ENCODE measurements at regions not wholly inside any gene's neighbourhood (a gene's known extent, or its start where the extent isn't known, plus 50 kb on each side); places are given as distances from the start of the nearest gene placed in this dataset.
"Not testable (repeated sequence)": the region's sequence is repeated elsewhere in the genome, so short reads cannot be mapped to it uniquely, and the experiment has no call there.

- DNase-seq: no peak
Measured at GRCh38 chr9:21533597-21533996, 51.5 kb upstream of the IFNE start.

- no peak for DNase-seq
Measured at GRCh38 chr9:21535396-21535795, 53.3 kb upstream of the IFNE start.

- DNase-seq: peak; percentile 45
Measured at GRCh38 chr9:21542787-21543186, 60.7 kb upstream of the IFNE start.

- no peak for DNase-seq
Measured at GRCh38 chr9:21543187-21543586, 61.1 kb upstream of the IFNE start.

GRCh38 chr9:21543816-21544215 is 61.7 kb upstream of the IFNE start:
- not testable (repeated sequence) for DNase-seq

- DNase-seq: no peak
Measured at GRCh38 chr9:21546949-21547348, 64.8 kb upstream of the IFNE start.

- DNase-seq: peak; percentile 99
Measured at GRCh38 chr9:21549251-21549765, 67.2 kb upstream of the IFNE start.

GRCh38 chr9:21549890-21550289 is 67.8 kb upstream of the IFNE start:
- DNase-seq: no peak

GRCh38 chr9:21550392-21550791 is 68.3 kb upstream of the IFNE start:
- no peak for DNase-seq

- peak; percentile 36 for DNase-seq
Measured at GRCh38 chr9:21551401-21551800, 69.3 kb upstream of the IFNE start.

- DNase-seq: no peak
Measured at GRCh38 chr9:21552244-21553170, 70.4 kb upstream of the IFNE start.

- DNase-seq: no peak
Measured at GRCh38 chr9:21553441-21553840, 71.3 kb upstream of the IFNE start.

- peak; percentile 38 for DNase-seq
Measured at GRCh38 chr9:21554813-21555212, 72.7 kb upstream of the IFNE start.

GRCh38 chr9:21555911-21556310 is 73.8 kb upstream of the IFNE start:
- peak; percentile 38 for DNase-seq

- no peak for DNase-seq
Measured at GRCh38 chr9:21556581-21557427, 74.7 kb upstream of the IFNE start.

GRCh38 chr9:21557428-21557768 is 75.3 kb upstream of the IFNE start:
- no peak for DNase-seq

GRCh38 chr9:21558079-21558478 is 76.0 kb upstream of the IFNE start:
- DNase-seq: no peak

GRCh38 chr9:21558615-21559401 is 76.7 kb upstream of the IFNE start:
- DNase-seq: peak; percentile 68

GRCh38 chr9:21559402-21560280 is 77.5 kb upstream of the IFNE start:
- peak; percentile 74 for DNase-seq

- no peak for DNase-seq
Measured at GRCh38 chr9:21560281-21560745, 78.2 kb upstream of the IFNE start.

- no peak for DNase-seq
Measured at GRCh38 chr9:21561502-21561901, 79.4 kb upstream of the IFNE start.

GRCh38 chr9:21564175-21564574 is 82.1 kb upstream of the IFNE start:
- no peak for DNase-seq

Measured in dermis blood vessel endothelial cell (primary cell).